Activated naive CD8-positive, alpha-beta T cell treated with anti-CD3 and anti-CD28 coated beads, Interleukin-2, amount 50 U/mL, for 24 hours (primary cell): ENCODE measurements at regions not wholly inside any gene's neighbourhood (a gene's known extent, or its start where the extent isn't known, plus 50 kb on each side); places are given as distances from the start of the nearest gene placed in this dataset.
"Not testable (repeated sequence)": the region's sequence is repeated elsewhere in the genome, so short reads cannot be mapped to it uniquely, and the experiment has no call there.

Experiments
- ATAC-seq: fragments of 150-1000 bp; cut with Tn5 transposase; one replicate; pipeline ENCODE4 v1.10.0; 2021
- DNase-seq: peaks from one replicate; pipeline ENCODE4 v3.0.0; 2021
- H3K27ac Mint-ChIP-seq: one replicate; pipeline ENCODE4 v1.8.0; 2021; ENCODE audit warnings: mild to moderate bottlenecking, mixed read lengths
- H3K27me3 Mint-ChIP-seq: one replicate; pipeline ENCODE4 v1.8.0; 2021; ENCODE audit warnings: mixed read lengths
- H3K36me3 Mint-ChIP-seq: one replicate; pipeline ENCODE4 v1.8.0; 2021; ENCODE audit warnings: low read depth, mixed read lengths
- H3K4me1 Mint-ChIP-seq: one replicate; pipeline ENCODE4 v1.8.0; 2021; ENCODE audit warnings: mixed read lengths
- H3K4me3 Mint-ChIP-seq: one replicate; pipeline ENCODE4 v1.8.0; 2021; ENCODE audit warnings: mild to moderate bottlenecking, moderate library complexity, mixed read lengths
- H3K9me3 Mint-ChIP-seq: one replicate; pipeline ENCODE4 v1.8.0; 2021; ENCODE audit warnings: mixed read lengths

GRCh38 chr11:96782632-96783031, 392.8 kb downstream of the JRKL start:
- Mint-ChIP-seq H3K4me1 (no peaks in the 10 kb centered on the region), H3K4me3 (no peak overlapping the region), H3K36me3 (no peaks in the 10 kb centered on the region), H3K27ac (no peak overlapping the region), H3K27me3 (no peaks in the 10 kb centered on the region), H3K9me3 (no peaks in the 10 kb centered on the region)
- ATAC-seq, result no peak
- no peak for DNase-seq

- Mint-ChIP-seq H3K4me1 (no peaks in the 10 kb centered on the region), H3K9me3 (no peaks in the 10 kb centered on the region), H3K36me3 (no peaks in the 10 kb centered on the region), H3K27ac (no peak overlapping the region), H3K27me3 (no peaks in the 10 kb centered on the region), H3K4me3 (no peak overlapping the region)
- ATAC-seq, result no peak
- DNase-seq, result no peak
Observed at GRCh38 chr11:96783311-96783710, 393.5 kb downstream of the JRKL start.

- Mint-ChIP-seq H3K27me3 (no peaks in the 10 kb centered on the region), H3K9me3 (no peaks in the 10 kb centered on the region), H3K27ac (no peak overlapping the region), H3K4me1 (no peaks in the 10 kb centered on the region), H3K4me3 (no peak overlapping the region), H3K36me3 (no peaks in the 10 kb centered on the region)
- DNase-seq (no peak), ATAC-seq (no peak)
Observed at GRCh38 chr11:96785073-96785472, 395.3 kb downstream of the JRKL start.

- Mint-ChIP-seq H3K27ac (no peak overlapping the region), H3K9me3 (peaks cover 9% of the 10 kb centered on the region), H3K27me3 (no peaks in the 10 kb centered on the region), H3K4me3 (no peak overlapping the region), H3K4me1 (no peaks in the 10 kb centered on the region), H3K36me3 (no peaks in the 10 kb centered on the region)
- ATAC-seq, result no peak
- no peak for DNase-seq
Observed at GRCh38 chr11:96794152-96794551, 404.3 kb downstream of the JRKL start.

- H3K36me3 Mint-ChIP-seq, result no peaks in the 10 kb centered on the region
- no peaks in the 10 kb centered on the region for H3K9me3 Mint-ChIP-seq
- ATAC-seq, result no peak
- H3K27me3 Mint-ChIP-seq, result no peaks in the 10 kb centered on the region
- no peak overlapping the region for H3K4me3 Mint-ChIP-seq
- DNase-seq, result no peak
- no peak overlapping the region for H3K27ac Mint-ChIP-seq
- H3K4me1 Mint-ChIP-seq, result no peaks in the 10 kb centered on the region
Observed at GRCh38 chr11:96798445-96798844, 408.6 kb downstream of the JRKL start.

- H3K27ac Mint-ChIP-seq, result no peak overlapping the region
- H3K36me3 Mint-ChIP-seq, result no peaks in the 10 kb centered on the region
- ATAC-seq, result no peak
- no peaks in the 10 kb centered on the region for H3K4me1 Mint-ChIP-seq
- H3K9me3 Mint-ChIP-seq, result peaks cover 8% of the 10 kb centered on the region
- no peak overlapping the region for H3K4me3 Mint-ChIP-seq
- DNase-seq, result no peak
- no peaks in the 10 kb centered on the region for H3K27me3 Mint-ChIP-seq
Observed at GRCh38 chr11:96815236-96815635, 425.4 kb downstream of the JRKL start.

- no peaks in the 10 kb centered on the region for H3K4me1 Mint-ChIP-seq
- ATAC-seq (no peak), DNase-seq (no peak)
- H3K27me3 Mint-ChIP-seq, result no peaks in the 10 kb centered on the region
- no peaks in the 10 kb centered on the region for H3K36me3 Mint-ChIP-seq
- no peak overlapping the region for H3K4me3 Mint-ChIP-seq
- peaks cover 3% of the 10 kb centered on the region for H3K9me3 Mint-ChIP-seq
- H3K27ac Mint-ChIP-seq, result no peak overlapping the region
Observed at GRCh38 chr11:96817482-96818399, 427.9 kb downstream of the JRKL start.

- Mint-ChIP-seq H3K27me3 (no peaks in the 10 kb centered on the region), H3K36me3 (no peaks in the 10 kb centered on the region), H3K27ac (no peak overlapping the region), H3K9me3 (peaks cover 4% of the 10 kb centered on the region), H3K4me3 (no peak overlapping the region), H3K4me1 (no peaks in the 10 kb centered on the region)
- ATAC-seq, result no peak
- DNase-seq, result no peak
Observed at GRCh38 chr11:96827164-96827563, 437.4 kb downstream of the JRKL start.

- Mint-ChIP-seq H3K4me1 (no peaks in the 10 kb centered on the region), H3K36me3 (no peaks in the 10 kb centered on the region), H3K27me3 (no peaks in the 10 kb centered on the region), H3K9me3 (no peaks in the 10 kb centered on the region), H3K4me3 (no peak overlapping the region), H3K27ac (no peak overlapping the region)
- ATAC-seq (no peak), DNase-seq (no peak)
Observed at GRCh38 chr11:96841792-96842191, 452.0 kb downstream of the JRKL start.

- H3K4me1 Mint-ChIP-seq, result no peaks in the 10 kb centered on the region
- DNase-seq (no peak), ATAC-seq (no peak)
- H3K36me3 Mint-ChIP-seq, result no peaks in the 10 kb centered on the region
- no peak overlapping the region for H3K27ac Mint-ChIP-seq
- H3K4me3 Mint-ChIP-seq, result no peak overlapping the region
- no peaks in the 10 kb centered on the region for H3K9me3 Mint-ChIP-seq
- no peaks in the 10 kb centered on the region for H3K27me3 Mint-ChIP-seq
Observed at GRCh38 chr11:96842731-96843130, 452.9 kb downstream of the JRKL start.

GRCh38 chr11:96854425-96854824, 464.6 kb downstream of the JRKL start:
- Mint-ChIP-seq H3K4me1 (no peaks in the 10 kb centered on the region), H3K4me3 (no peak overlapping the region), H3K27ac (no peak overlapping the region), H3K9me3 (peaks cover 4% of the 10 kb centered on the region), H3K36me3 (no peaks in the 10 kb centered on the region), H3K27me3 (no peaks in the 10 kb centered on the region)
- no peak for ATAC-seq
- DNase-seq, result no peak

GRCh38 chr11:96861722-96862121, 471.9 kb downstream of the JRKL start:
- H3K9me3 Mint-ChIP-seq, H3K4me1 Mint-ChIP-seq, ATAC-seq, H3K36me3 Mint-ChIP-seq, H3K27ac Mint-ChIP-seq, DNase-seq, H3K27me3 Mint-ChIP-seq, H3K4me3 Mint-ChIP-seq: not testable (repeated sequence)

GRCh38 chr11:96863520-96863919, 473.7 kb downstream of the JRKL start:
- Mint-ChIP-seq H3K27ac (no peak overlapping the region), H3K4me1 (no peaks in the 10 kb centered on the region), H3K9me3 (no peaks in the 10 kb centered on the region), H3K27me3 (no peaks in the 10 kb centered on the region), H3K4me3 (no peak overlapping the region), H3K36me3 (no peaks in the 10 kb centered on the region)
- DNase-seq (no peak), ATAC-seq (no peak)

- no peak overlapping the region for H3K4me3 Mint-ChIP-seq
- DNase-seq, result no peak
- H3K9me3 Mint-ChIP-seq, result no peaks in the 10 kb centered on the region
- H3K27ac Mint-ChIP-seq, result no peak overlapping the region
- ATAC-seq, result no peak
- no peaks in the 10 kb centered on the region for H3K36me3 Mint-ChIP-seq
- H3K27me3 Mint-ChIP-seq, result no peaks in the 10 kb centered on the region
- H3K4me1 Mint-ChIP-seq, result no peaks in the 10 kb centered on the region
Observed at GRCh38 chr11:96865020-96865419, 475.2 kb downstream of the JRKL start.

GRCh38 chr11:96869207-96869606, 479.4 kb downstream of the JRKL start:
- Mint-ChIP-seq H3K27ac (no peak overlapping the region), H3K4me1 (no peaks in the 10 kb centered on the region), H3K36me3 (no peaks in the 10 kb centered on the region), H3K9me3 (no peaks in the 10 kb centered on the region), H3K27me3 (no peaks in the 10 kb centered on the region), H3K4me3 (no peak overlapping the region)
- DNase-seq (no peak), ATAC-seq (no peak)

- Mint-ChIP-seq H3K4me1 (no peaks in the 10 kb centered on the region), H3K36me3 (no peaks in the 10 kb centered on the region), H3K27me3 (no peaks in the 10 kb centered on the region), H3K27ac (no peak overlapping the region), H3K4me3 (no peak overlapping the region), H3K9me3 (no peaks in the 10 kb centered on the region)
- no peak for ATAC-seq
- no peak for DNase-seq
Observed at GRCh38 chr11:96875712-96876111, 485.9 kb downstream of the JRKL start.
